ENCODE measurements at regions not wholly inside any gene's neighbourhood (a gene's known extent, or its start where the extent isn't known, plus 50 kb on each side); places are given as distances from the start of the nearest gene placed in this dataset.

GRCh38 chr4:128465523-128465922, 177.9 kb upstream of the PGRMC2 start:
- no peak for TF ChIP-seq POLR2AphosphoS5 (IDR thresholded peaks at IDR 0.05)
- no peak for TF ChIP-seq EP300 (IDR thresholded peaks at IDR 0.05)
- no peak for TF ChIP-seq POLR2A (IDR thresholded peaks at IDR 0.05)
- H3K36me3 ChIP-seq = no peaks in the 10 kb centered on the region
- H3K27me3 ChIP-seq = no peaks in the 10 kb centered on the region
- H3K4me3 ChIP-seq = no peak overlapping the region
- H3K4me1 ChIP-seq = peaks cover 5 to 16% (median 11%) of the 10 kb centered on the region in 4 donors
- WGBS, 2 donors = 48% methylated on average over 2 of the region's 2 CpGs
- H3K9me3 ChIP-seq = no peaks in the 10 kb centered on the region
- no peak for DNase-seq
- H3K27ac ChIP-seq = no peak overlapping the region
- ATAC-seq (ENCODE audit: low FRiP score in 2 of 2) = no peak

DNA sequence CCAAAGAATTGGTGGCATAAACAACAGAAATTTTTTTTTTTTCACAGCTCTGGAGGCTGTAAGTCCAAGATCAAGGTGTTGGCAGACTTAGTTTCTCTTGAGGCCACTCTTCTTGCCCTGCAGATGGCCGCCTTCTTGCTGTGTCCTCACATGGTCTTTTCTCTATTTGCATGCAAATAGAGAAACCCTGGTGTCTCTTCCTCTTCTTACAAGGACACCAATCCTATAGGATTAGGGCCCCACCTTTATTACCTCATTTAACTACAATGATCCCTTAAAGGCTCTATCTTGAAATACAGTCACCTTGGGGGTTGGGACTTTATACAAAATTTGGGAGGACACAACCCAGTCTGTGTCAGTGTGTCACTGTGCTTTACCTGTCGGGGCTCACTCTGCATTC, 175.4 kb upstream of the PGRMC2 start:
- peaks cover 0 to 5% (median 3%) of the 10 kb centered on the region in 4 donors for H3K4me1 ChIP-seq
- no peak overlapping the region for H3K4me3 ChIP-seq
- ATAC-seq (ENCODE audit: low FRiP score in 2 of 2) (no peak), DNase-seq (no peak)
- WGBS, 2 donors = 94 to 100% methylated on average over 2 of the region's 2 CpGs
- no peaks in the 10 kb centered on the region for H3K27me3 ChIP-seq
- H3K27ac ChIP-seq = no peak overlapping the region
- no peak for TF ChIP-seq POLR2AphosphoS5 (IDR thresholded peaks at IDR 0.05)
- TF ChIP-seq CTCF (IDR thresholded peaks at IDR 0.05) = no peak
- no peak for TF ChIP-seq POLR2A (IDR thresholded peaks at IDR 0.05)
- TF ChIP-seq EP300 (IDR thresholded peaks at IDR 0.05) = no peak
- H3K9me3 ChIP-seq = no peaks in the 10 kb centered on the region
- H3K36me3 ChIP-seq = no peaks in the 10 kb centered on the region

GRCh38 chr4:128462103-128462783, 174.6 kb upstream of the PGRMC2 start:
- Histone ChIP-seq H3K36me3 (no peaks in the 10 kb centered on the region), H3K9me3 (no peaks in the 10 kb centered on the region), H3K4me1 (no peaks in the 10 kb centered on the region), H3K4me3 (no peak overlapping the region), H3K27ac (no peak overlapping the region), H3K27me3 (no peaks in the 10 kb centered on the region)
- DNase-seq (no peak), ATAC-seq (ENCODE audit: low FRiP score in 2 of 2) (no peak)
- no peak for TF ChIP-seq POLR2AphosphoS5 (IDR thresholded peaks at IDR 0.05)
- TF ChIP-seq CTCF (IDR thresholded peaks at IDR 0.05) = no peak
- TF ChIP-seq POLR2A (IDR thresholded peaks at IDR 0.05) = no peak
- no peak for TF ChIP-seq EP300 (IDR thresholded peaks at IDR 0.05)
- WGBS, 2 donors = 88 to 94% methylated on average over 8 of the region's 8 CpGs

- ATAC-seq (ENCODE audit: low FRiP score in 2 of 2) (peak in 1 of 2 donors; percentile 78), DNase-seq (no peak)
- H3K4me1 ChIP-seq = no peaks in the 10 kb centered on the region
- no peak overlapping the region for H3K27ac ChIP-seq
- WGBS, 2 donors = 66 to 78% methylated on average over 5 of the region's 5 CpGs
- H3K27me3 ChIP-seq = no peaks in the 10 kb centered on the region
- H3K4me3 ChIP-seq = no peak overlapping the region
- H3K36me3 ChIP-seq = no peaks in the 10 kb centered on the region
- no peaks in the 10 kb centered on the region for H3K9me3 ChIP-seq
- TF ChIP-seq EP300 (IDR thresholded peaks at IDR 0.05) (no peak), CTCF (IDR thresholded peaks at IDR 0.05) (no peak), POLR2A (IDR thresholded peaks at IDR 0.05) (no peak), POLR2AphosphoS5 (IDR thresholded peaks at IDR 0.05) (no peak)
Measured at GRCh38 chr4:128461291-128462102, 173.9 kb upstream of the PGRMC2 start.

DNA sequence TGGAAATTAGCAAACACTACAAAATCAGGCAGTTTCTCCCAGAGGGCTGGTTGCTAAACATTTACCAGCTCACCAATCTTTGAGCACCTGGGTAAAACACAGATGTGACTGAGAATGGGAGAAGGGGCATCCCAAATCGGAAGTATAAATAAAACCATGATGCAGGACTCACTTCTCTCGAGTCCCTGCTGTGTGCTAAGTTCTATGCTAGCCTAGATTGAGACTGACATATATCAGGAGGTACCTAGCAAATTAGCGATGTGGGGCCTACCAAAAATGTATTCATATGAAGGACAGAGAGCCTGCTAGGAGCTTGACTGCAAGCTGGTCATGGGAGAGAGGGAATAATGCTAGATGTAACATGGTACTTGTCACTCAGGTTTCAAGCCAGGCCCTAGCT, 171.9 kb upstream of the PGRMC2 start:
- TF ChIP-seq CTCF (IDR thresholded peaks at IDR 0.05) (no peak), EP300 (IDR thresholded peaks at IDR 0.05) (no peak)
- H3K27me3 ChIP-seq = no peaks in the 10 kb centered on the region
- DNase-seq (no peak), ATAC-seq (ENCODE audit: low FRiP score in 2 of 2) (no peak)
- H3K36me3 ChIP-seq = no peaks in the 10 kb centered on the region
- H3K9me3 ChIP-seq = no peaks in the 10 kb centered on the region
- no peak overlapping the region for H3K27ac ChIP-seq
- H3K4me3 ChIP-seq = no peak overlapping the region
- H3K4me1 ChIP-seq = peaks cover 2 to 9% (median 4%) of the 10 kb centered on the region in 4 donors
- 53 to 78% methylated on average over 3 of the region's 3 CpGs for WGBS, 2 donors

All from upper lobe of left lung (tissue), 6 donors.